ENCODE measurements at regions not wholly inside any gene's neighbourhood (a gene's known extent, or its start where the extent isn't known, plus 50 kb on each side); places are given as distances from the start of the nearest gene placed in this dataset.

GRCh38 chrX:45554736-45555135 lies 354.1 kb upstream of the DIPK2B start:
- ChIA-PET POLR2A (no interaction called here), CTCF (ENCODE audit: low intra/inter-chr PET ratio, low total read pairs) (no interaction called here)
- no peak for FAIRE-seq
- no peak overlapping the region for H3K4me2 ChIP-seq (ENCODE audit: low read depth, low read length)
- H3K9ac ChIP-seq (ENCODE audit: insufficient read depth, low read depth, low read length): no peak overlapping the region
- 0% methylated on average over 1 of the region's 1 CpG for WGBS (ENCODE audit: low lambda C conversion rate)
- no peak overlapping the region for H3K27ac ChIP-seq (ENCODE audit: extremely low read length, insufficient read depth, low read length)
- no peak for ATAC-seq
- no peak overlapping the region for H3K4me3 ChIP-seq (replicated peaks in 1 of 3; ENCODE audit: insufficient read depth in 1 of 3, low read depth in 2 of 3, low read length in 3 of 3)
- TF ChIP-seq ZSCAN31 (CRISPR knock-in tag; IDR thresholded peaks at IDR 0.05; ENCODE audit: low read depth): no peak
- in situ Hi-C loops (cut with HindIII; ENCODE audit: extremely low pct_ligation_motif_present, low pct_unique_long_range_greater_than_20kb) (no loop called here), intact Hi-C loops (cut with micrococcal nuclease; ENCODE audit: unreplicated experiment) (no loop called here)
- no peak for DNase-seq (ENCODE audit: low spot score)
- no peaks in the 10 kb centered on the region for H3K36me3 ChIP-seq (replicated peaks in 1 of 2; ENCODE audit: control insufficient read depth in 1 of 2, insufficient read depth in 2 of 2, low read length in 2 of 2)
- no peaks in the 10 kb centered on the region for H3K79me2 ChIP-seq (ENCODE audit: insufficient read depth, low read length)
- H3K4me1 ChIP-seq (ENCODE audit: insufficient read depth, low read length): no peaks in the 10 kb centered on the region
- no peaks in the 10 kb centered on the region for H3K27me3 ChIP-seq (ENCODE audit: control insufficient read depth in 1 of 2, insufficient read depth in 2 of 2, low read length in 2 of 2)
- H3K9me3 ChIP-seq (ENCODE audit: low read length): no peaks in the 10 kb centered on the region
- no TSS peak for BruUV-seq (replicated peaks)
- no peaks in the 10 kb centered on the region for H4K20me1 ChIP-seq (ENCODE audit: insufficient read depth, low read length)
- H2AFZ ChIP-seq (ENCODE audit: low read length): no peak overlapping the region

DNA sequence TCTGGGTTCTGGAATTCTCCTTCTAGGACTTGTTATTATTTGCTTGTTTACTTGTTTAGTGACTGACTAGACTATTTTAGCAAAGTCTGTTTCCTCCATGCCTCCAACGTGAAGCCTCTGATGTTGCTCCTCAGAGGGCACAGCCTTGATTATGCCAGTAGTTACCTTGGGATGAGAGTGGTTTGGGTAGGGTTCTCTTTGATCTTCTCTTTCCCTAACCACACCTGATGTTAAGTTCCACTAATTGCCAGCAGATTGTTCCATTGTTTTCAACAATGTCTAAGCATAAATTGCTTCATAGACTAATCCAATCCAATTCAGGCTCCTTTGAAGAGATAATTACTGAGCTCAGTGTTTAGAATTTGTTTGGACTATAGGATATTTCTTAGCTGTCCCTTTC lies 352.7 kb upstream of the DIPK2B start:
- DNase-seq (ENCODE audit: low spot score) (no peak), FAIRE-seq (no peak), ATAC-seq (no peak)
- no peaks in the 10 kb centered on the region for H3K36me3 ChIP-seq (replicated peaks in 1 of 2; ENCODE audit: control insufficient read depth in 1 of 2, insufficient read depth in 2 of 2, low read length in 2 of 2)
- H4K20me1 ChIP-seq (ENCODE audit: insufficient read depth, low read length): no peaks in the 10 kb centered on the region
- ChIA-PET POLR2A (no interaction called here), CTCF (ENCODE audit: low intra/inter-chr PET ratio, low total read pairs) (no interaction called here)
- no peak overlapping the region for H3K27ac ChIP-seq (ENCODE audit: extremely low read length, insufficient read depth, low read length)
- intact Hi-C loops (cut with micrococcal nuclease; ENCODE audit: unreplicated experiment): no loop called here
- no peak overlapping the region for H2AFZ ChIP-seq (ENCODE audit: low read length)
- H3K4me3 ChIP-seq (replicated peaks in 1 of 3; ENCODE audit: insufficient read depth in 1 of 3, low read depth in 2 of 3, low read length in 3 of 3): no peak overlapping the region
- H3K4me2 ChIP-seq (ENCODE audit: low read depth, low read length): no peak overlapping the region
- H3K9ac ChIP-seq (ENCODE audit: insufficient read depth, low read depth, low read length): no peak overlapping the region
- in situ Hi-C loops (cut with HindIII; ENCODE audit: extremely low pct_ligation_motif_present, low pct_unique_long_range_greater_than_20kb): no loop called here
- no peaks in the 10 kb centered on the region for H3K9me3 ChIP-seq (ENCODE audit: low read length)
- 0% methylated on average over 1 of the region's 1 CpG for WGBS (ENCODE audit: low lambda C conversion rate)
- no peaks in the 10 kb centered on the region for H3K4me1 ChIP-seq (ENCODE audit: insufficient read depth, low read length)
- H3K27me3 ChIP-seq (ENCODE audit: control insufficient read depth in 1 of 2, insufficient read depth in 2 of 2, low read length in 2 of 2): no peaks in the 10 kb centered on the region
- H3K79me2 ChIP-seq (ENCODE audit: insufficient read depth, low read length): no peaks in the 10 kb centered on the region
- BruUV-seq (replicated peaks): no TSS peak
- TF ChIP-seq RBAK (CRISPR knock-in tag; IDR thresholded peaks at IDR 0.05) (no peak), CENPX (CRISPR knock-in tag; IDR thresholded peaks at IDR 0.05) (no peak), ZNF839 (CRISPR knock-in tag; IDR thresholded peaks at IDR 0.05; ENCODE audit: borderline replicate concordance) (no peak), EED (CRISPR knock-in tag; IDR thresholded peaks at IDR 0.05) (no peak), MIER3 (CRISPR knock-in tag; IDR thresholded peaks at IDR 0.05; ENCODE audit: borderline replicate concordance) (no peak), ZNF318 (CRISPR knock-in tag; IDR thresholded peaks at IDR 0.05) (no peak)
- TF ChIP-seq, protein P1, sequence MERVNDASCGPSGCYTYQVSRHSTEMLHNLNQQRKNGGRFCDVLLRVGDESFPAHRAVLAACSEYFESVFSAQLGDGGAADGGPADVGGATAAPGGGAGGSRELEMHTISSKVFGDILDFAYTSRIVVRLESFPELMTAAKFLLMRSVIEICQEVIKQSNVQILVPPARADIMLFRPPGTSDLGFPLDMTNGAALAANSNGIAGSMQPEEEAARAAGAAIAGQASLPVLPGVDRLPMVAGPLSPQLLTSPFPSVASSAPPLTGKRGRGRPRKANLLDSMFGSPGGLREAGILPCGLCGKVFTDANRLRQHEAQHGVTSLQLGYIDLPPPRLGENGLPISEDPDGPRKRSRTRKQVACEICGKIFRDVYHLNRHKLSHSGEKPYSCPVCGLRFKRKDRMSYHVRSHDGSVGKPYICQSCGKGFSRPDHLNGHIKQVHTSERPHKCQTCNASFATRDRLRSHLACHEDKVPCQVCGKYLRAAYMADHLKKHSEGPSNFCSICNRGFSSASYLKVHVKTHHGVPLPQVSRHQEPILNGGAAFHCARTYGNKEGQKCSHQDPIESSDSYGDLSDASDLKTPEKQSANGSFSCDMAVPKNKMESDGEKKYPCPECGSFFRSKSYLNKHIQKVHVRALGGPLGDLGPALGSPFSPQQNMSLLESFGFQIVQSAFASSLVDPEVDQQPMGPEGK (CRISPR knock-in tag; IDR thresholded peaks at IDR 0.05): no peak
